H9 (cell line): ENCODE measurements at regions not wholly inside any gene's neighbourhood (a gene's known extent, or its start where the extent isn't known, plus 50 kb on each side); places are given as distances from the start of the nearest gene placed in this dataset.

Experiments used
- DNase-seq: peaks from one replicate; pipeline ENCODE4 v3.0.0-alpha.2; 2017
- H2AFZ ChIP-seq: one replicate; pipeline ENCODE4 v1.6.1; 2013; ENCODE audit warnings: mild to moderate bottlenecking, low read length, control low read depth, moderate library complexity
- H2AK5ac ChIP-seq: 2 replicates; pipeline ENCODE4 v1.6.1; 2013; ENCODE audit warnings: low read length, control low read depth, mixed read lengths; ENCODE audit not compliant: insufficient read length
- H2BK120ac ChIP-seq: one replicate; pipeline ENCODE4 v1.6.1; 2013; ENCODE audit warnings: low read depth, mild to moderate bottlenecking, low read length, control low read depth, inconsistent platforms; ENCODE audit not compliant: poor library complexity, severe bottlenecking
- H2BK12ac ChIP-seq: 2 replicates; pipeline ENCODE4 v1.6.1; 2013; ENCODE audit warnings: low read length, control low read depth, mixed read lengths, low read depth; ENCODE audit not compliant: insufficient read length
- H2BK15ac ChIP-seq: 2 replicates; pipeline ENCODE4 v1.6.1; 2013; ENCODE audit warnings: low read depth, low read length, control low read depth
- H2BK20ac ChIP-seq: one replicate; pipeline ENCODE4 v1.6.1; 2013; ENCODE audit warnings: low read depth, mild to moderate bottlenecking, low read length, control low read depth, inconsistent platforms; ENCODE audit not compliant: poor library complexity, severe bottlenecking
- H2BK5ac ChIP-seq: 2 replicates; pipeline ENCODE4 v1.6.1; 2013; ENCODE audit warnings: low read length, control low read depth, mixed read lengths; ENCODE audit not compliant: insufficient read length
- H3K14ac ChIP-seq: 2 replicates; pipeline ENCODE4 v1.6.1; 2013; ENCODE audit warnings: low read length, control low read depth; ENCODE audit not compliant: insufficient read depth
- H3K18ac ChIP-seq: 2 replicates; pipeline ENCODE4 v1.6.1; 2013; ENCODE audit warnings: low read depth, mild to moderate bottlenecking, mixed read lengths, low read length, control low read depth; ENCODE audit not compliant: insufficient read length
- H3K23ac ChIP-seq: 2 replicates; pipeline ENCODE4 v1.6.1; 2013; ENCODE audit warnings: low read length, control low read depth, mixed read lengths, low read depth; ENCODE audit not compliant: insufficient read length
- H3K23me2 ChIP-seq: 2 replicates; pipeline ENCODE4 v1.6.1; 2013; ENCODE audit warnings: low read depth, mild to moderate bottlenecking, mixed read lengths, low read length, control low read depth; ENCODE audit not compliant: insufficient read length, poor library complexity, severe bottlenecking
- H3K27ac ChIP-seq: 2 replicates; pipeline ENCODE4 v1.5.1; 2013; ENCODE audit warnings: low read length, control low read depth, mixed read lengths, low read depth; ENCODE audit not compliant: insufficient read length
- H3K27me3 ChIP-seq: 2 replicates; pipeline ENCODE4 v1.6.1; 2013; ENCODE audit warnings: low read length, control low read depth, inconsistent platforms; ENCODE audit not compliant: insufficient read depth
- H3K4ac ChIP-seq: 2 replicates; pipeline ENCODE4 v1.6.1; 2013; ENCODE audit warnings: low read depth, mild to moderate bottlenecking, control low read depth, inconsistent platforms, low read length, moderate library complexity
- H3K4me1 ChIP-seq: 2 replicates; pipeline ENCODE4 v1.6.1; 2013; ENCODE audit warnings: low read length, control low read depth, inconsistent platforms; ENCODE audit not compliant: insufficient read depth
- H3K4me2 ChIP-seq: 2 replicates; pipeline ENCODE4 v1.6.1; 2013; ENCODE audit warnings: low read length, control low read depth, mixed read lengths; ENCODE audit not compliant: insufficient read length, insufficient read depth
- H3K56ac ChIP-seq: 2 replicates; pipeline ENCODE4 v1.6.1; 2013; ENCODE audit warnings: low read depth, mild to moderate bottlenecking, mixed read lengths, low read length, control low read depth; ENCODE audit not compliant: insufficient read length
- H3K79me1 ChIP-seq: 2 replicates; pipeline ENCODE4 v1.6.1; 2013; ENCODE audit warnings: low read depth, mild to moderate bottlenecking, moderate library complexity, low read length, control low read depth, inconsistent platforms; ENCODE audit not compliant: insufficient read depth, poor library complexity, severe bottlenecking
- H3K79me2 ChIP-seq: 2 replicates; pipeline ENCODE4 v1.6.1; 2013; ENCODE audit warnings: low read length, control low read depth, inconsistent platforms; ENCODE audit not compliant: insufficient read depth
- H3K9ac ChIP-seq: 2 replicates; pipeline ENCODE4 v1.6.1; 2013; ENCODE audit warnings: low read length, control low read depth, mixed read lengths; ENCODE audit not compliant: insufficient read length; ENCODE audit errors: extremely low read depth
- H3K9me3 ChIP-seq: one replicate; pipeline ENCODE4 v1.6.1; 2013; ENCODE audit warnings: low read depth, low read length, inconsistent platforms; ENCODE audit not compliant: control insufficient read depth
- H3T11ph ChIP-seq: one replicate; pipeline ENCODE4 v1.6.1; 2013; ENCODE audit warnings: mild to moderate bottlenecking, low read length, control low read depth, inconsistent platforms
- H4K20me1 ChIP-seq: one replicate; pipeline ENCODE4 v1.6.1; 2013; ENCODE audit not compliant: control insufficient read depth, insufficient read length, insufficient read depth
- H4K5ac ChIP-seq: 2 replicates; pipeline ENCODE4 v1.6.1; 2013; ENCODE audit warnings: low read depth, mild to moderate bottlenecking, mixed read lengths, low read length, control low read depth; ENCODE audit not compliant: insufficient read length
- H4K8ac ChIP-seq: replicated peaks from 2 replicates; pipeline ENCODE4 v1.6.1; 2013; ENCODE audit warnings: low read length, control low read depth, mixed read lengths, low read depth; ENCODE audit not compliant: insufficient read length
- H4K91ac ChIP-seq: 2 replicates; pipeline ENCODE4 v1.6.1; 2013; ENCODE audit warnings: low read depth, mild to moderate bottlenecking, moderate library complexity, mixed read lengths, low read length, control low read depth; ENCODE audit not compliant: insufficient read length
- H3K27ac Mint-ChIP-seq, 3 experiments: 2 replicates in 2 of 3; 3 replicates in 1 of 3; pipeline ENCODE4 v1.8.0; 2020 to 2021; ENCODE audit warnings: mixed read lengths in 3 of 3, mild to moderate bottlenecking in 1 of 3, moderate library complexity in 1 of 3
- H3K27me3 Mint-ChIP-seq: 2 replicates; pipeline ENCODE4 v1.8.0; 2021; ENCODE audit warnings: low read depth, mild to moderate bottlenecking, moderate library complexity, mixed read lengths
- H3K36me3 Mint-ChIP-seq, 3 experiments: 2 replicates in 2 of 3; 3 replicates in 1 of 3; pipeline ENCODE4 v1.8.0; 2020 to 2021; ENCODE audit warnings: low read depth in 3 of 3, mixed read lengths in 3 of 3; ENCODE audit not compliant: insufficient read depth in 1 of 3
- H3K4me1 Mint-ChIP-seq, 2 experiments: 2 replicates each; pipeline ENCODE4 v1.8.0; 2020; ENCODE audit warnings: mixed read lengths in 2 of 2
- H3K4me3 Mint-ChIP-seq, 2 experiments: 2 replicates in 1 of 2; 3 replicates in 1 of 2; pipeline ENCODE4 v1.8.0; 2020 to 2021; ENCODE audit warnings: mild to moderate bottlenecking in 2 of 2, mixed read lengths in 2 of 2, moderate library complexity in 1 of 2
- H3K9me3 Mint-ChIP-seq, 2 experiments: 2 replicates in 1 of 2; 3 replicates in 1 of 2; pipeline ENCODE4 v1.8.0; 2020; ENCODE audit warnings: mild to moderate bottlenecking in 2 of 2, mixed read lengths in 2 of 2, moderate library complexity in 1 of 2
- WGBS: extraction: QIAGEN DNeasy Blood & Tissue Kit; methylation state at CpG from one replicate; pipeline ENCODE4 v1.1.7; 2013; ENCODE audit warnings: missing lambda C conversion rate, low lambda C conversion rate, mixed read lengths; ENCODE audit not compliant: insufficient read length; ENCODE audit errors: extremely low coverage; 5-methylcytosine and 5-hydroxymethylcytosine counted together
- TF ChIP-seq, protein P1 (sequence below): fragments of 200-600 bp; sonication (generic); conservative IDR thresholded peaks from 3 replicates; pipeline ENCODE4 v1.8.0; 2021; ENCODE audit warnings: antibody characterized with exemption, mild to moderate bottlenecking

DNA sequence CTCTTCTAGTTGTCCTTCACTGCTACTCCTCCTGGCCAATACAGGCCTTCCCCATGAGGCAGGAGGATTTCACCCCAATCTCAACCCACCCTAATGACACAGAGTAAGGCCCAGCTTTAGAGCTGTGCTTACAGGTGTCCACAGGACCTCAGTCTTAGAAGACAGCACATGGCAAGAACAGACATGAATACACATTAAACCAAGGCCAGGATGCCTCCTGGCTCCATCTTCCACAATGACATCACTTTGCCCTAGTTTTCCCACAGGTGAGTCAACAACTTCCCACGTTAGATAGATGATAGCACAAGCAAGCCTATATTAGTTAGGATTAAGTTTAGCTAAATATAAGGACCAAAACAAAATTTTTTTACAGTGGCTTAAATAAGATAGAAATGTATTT lies 63.8 kb upstream of the NOCT start:
- Mint-ChIP-seq H3K36me3 (no peaks in the 10 kb centered on the region), H3K27me3 (no peaks in the 10 kb centered on the region)
- H3K79me2 ChIP-seq: no peaks in the 10 kb centered on the region

More for the DNA sequence above, 63.8 kb upstream of the NOCT start:
- H3K56ac ChIP-seq: no peak overlapping the region
- no peak overlapping the region for H2BK12ac ChIP-seq
- H3K18ac ChIP-seq: no peak overlapping the region
- no peak overlapping the region for H2BK20ac ChIP-seq
- no peak overlapping the region for H3K27ac Mint-ChIP-seq
- H2BK5ac ChIP-seq: no peak overlapping the region
- H3K4me2 ChIP-seq: no peak overlapping the region
- WGBS: no CpG with 5 or more reads among the region's 1 CpG
- H3K4me3 Mint-ChIP-seq: no peak overlapping the region
- H3T11ph ChIP-seq: no peak overlapping the region
- TF ChIP-seq, protein P1, sequence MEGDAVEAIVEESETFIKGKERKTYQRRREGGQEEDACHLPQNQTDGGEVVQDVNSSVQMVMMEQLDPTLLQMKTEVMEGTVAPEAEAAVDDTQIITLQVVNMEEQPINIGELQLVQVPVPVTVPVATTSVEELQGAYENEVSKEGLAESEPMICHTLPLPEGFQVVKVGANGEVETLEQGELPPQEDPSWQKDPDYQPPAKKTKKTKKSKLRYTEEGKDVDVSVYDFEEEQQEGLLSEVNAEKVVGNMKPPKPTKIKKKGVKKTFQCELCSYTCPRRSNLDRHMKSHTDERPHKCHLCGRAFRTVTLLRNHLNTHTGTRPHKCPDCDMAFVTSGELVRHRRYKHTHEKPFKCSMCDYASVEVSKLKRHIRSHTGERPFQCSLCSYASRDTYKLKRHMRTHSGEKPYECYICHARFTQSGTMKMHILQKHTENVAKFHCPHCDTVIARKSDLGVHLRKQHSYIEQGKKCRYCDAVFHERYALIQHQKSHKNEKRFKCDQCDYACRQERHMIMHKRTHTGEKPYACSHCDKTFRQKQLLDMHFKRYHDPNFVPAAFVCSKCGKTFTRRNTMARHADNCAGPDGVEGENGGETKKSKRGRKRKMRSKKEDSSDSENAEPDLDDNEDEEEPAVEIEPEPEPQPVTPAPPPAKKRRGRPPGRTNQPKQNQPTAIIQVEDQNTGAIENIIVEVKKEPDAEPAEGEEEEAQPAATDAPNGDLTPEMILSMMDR: no peak
- no peaks in the 10 kb centered on the region for H3K9me3 Mint-ChIP-seq
- no peak overlapping the region for H3K14ac ChIP-seq
- H3K27ac ChIP-seq: no peak overlapping the region
- no peaks in the 10 kb centered on the region for H3K79me1 ChIP-seq
- H2BK15ac ChIP-seq: no peak overlapping the region
- H2AFZ ChIP-seq: no peak overlapping the region
- H2AK5ac ChIP-seq: no peak overlapping the region
- no peak overlapping the region for H3K4ac ChIP-seq
- H3K27me3 ChIP-seq: no peaks in the 10 kb centered on the region
- H3K9me3 ChIP-seq: no peaks in the 10 kb centered on the region
- DNase-seq: no peak
- H3K4me1 ChIP-seq: no peaks in the 10 kb centered on the region; the same call in 1 of the 2 replicates
- H4K20me1 ChIP-seq: no peaks in the 10 kb centered on the region
- H3K4me1 Mint-ChIP-seq: peaks cover 0 to 2% of the 10 kb centered on the region in 2 experiments; a peak in 2 of 4 replicates
- H3K23ac ChIP-seq: no peak overlapping the region
- H4K8ac ChIP-seq: no peak overlapping the region
- no peak overlapping the region for H3K9ac ChIP-seq
- H2BK120ac ChIP-seq: no peak overlapping the region
- H3K23me2 ChIP-seq: no peaks in the 10 kb centered on the region
- no peak overlapping the region for H4K5ac ChIP-seq
- no peak overlapping the region for H4K91ac ChIP-seq
